Mucosa of descending colon (tissue), 3 donors: ENCODE measurements at regions not wholly inside any gene's neighbourhood (a gene's known extent, or its start where the extent isn't known, plus 50 kb on each side); places are given as distances from the start of the nearest gene placed in this dataset.
A peak's percentile ranks its signal among the peaks of the same experiment; 100 is the strongest.

Source experiments
- ATAC-seq: fragments of 200-7000 bp; cut with Tn5 transposase; one replicate; pipeline ENCODE4 v1.9.1; 2020; ENCODE audit warnings: mild to moderate bottlenecking, moderate library complexity
- DNase-seq, 3 donors: peaks; one replicate each; pipeline ENCODE4 v3.0.0-alpha.2; 2020
- H3K36me3 ChIP-seq: fragments of 200-600 bp; one replicate; pipeline ENCODE4 v1.8.0; 2021; ENCODE audit warnings: low read depth, mild to moderate bottlenecking
- H3K4me1 ChIP-seq: fragments of 200-600 bp; one replicate; pipeline ENCODE4 v1.8.0; 2021; ENCODE audit warnings: low read depth, mild to moderate bottlenecking
- H3K4me3 ChIP-seq: fragments of 200-600 bp; one replicate; pipeline ENCODE4 v1.8.0; 2021; ENCODE audit warnings: mild to moderate bottlenecking
- H3K9me3 ChIP-seq: fragments of 200-600 bp; one replicate; pipeline ENCODE4 v1.8.0; 2021; ENCODE audit warnings: mild to moderate bottlenecking
- CTCF ChIP-seq: fragments of 200-600 bp; IDR thresholded peaks from one replicate; pipeline ENCODE4 v1.8.0; 2022; ENCODE audit warnings: antibody characterized with exemption, mild to moderate bottlenecking
- intact Hi-C, 2 donors: fragments of 100-400 bp; cut with DNase I in 1 of 2; cut with micrococcal nuclease in 1 of 2; formaldehyde crosslinking; loops; one replicate each; pipeline versions ENCODE4 v1.11.0 to v1.11.1; 2022; cut with DNase I, micrococcal nuclease
- donor health status: DM: no; HTN: no; CAD: no; lungs with moderate emphysema.
- donor health status: DM: no; HTN: no; CAD: no.
- donor health status: DM: no; HTN: yes; CAD: no.

DNA sequence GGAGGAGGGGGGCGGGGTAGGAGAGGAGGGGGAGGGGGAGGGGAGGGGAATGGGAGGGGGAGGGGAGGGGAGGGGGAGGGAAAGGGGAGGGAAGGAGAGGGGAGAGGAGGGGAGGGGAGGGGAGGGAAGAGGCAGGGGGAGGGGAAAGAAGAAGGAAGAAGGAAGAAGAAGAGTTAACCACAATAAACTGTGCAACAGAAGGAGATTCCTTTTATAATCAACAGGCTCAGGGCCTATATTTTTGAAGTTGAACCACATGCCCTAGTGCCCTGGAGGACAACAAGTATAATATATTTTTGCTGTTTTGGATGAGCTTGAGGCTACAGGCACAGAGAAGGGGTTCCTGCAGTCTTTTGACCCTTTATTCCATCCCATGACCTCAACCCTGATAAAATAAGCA is 228.2 kb upstream of the IRF2BP2 start:
- ATAC-seq = peak; percentile 25
- TF ChIP-seq CTCF = no peak
- intact Hi-C loops = no loop called here

DNA sequence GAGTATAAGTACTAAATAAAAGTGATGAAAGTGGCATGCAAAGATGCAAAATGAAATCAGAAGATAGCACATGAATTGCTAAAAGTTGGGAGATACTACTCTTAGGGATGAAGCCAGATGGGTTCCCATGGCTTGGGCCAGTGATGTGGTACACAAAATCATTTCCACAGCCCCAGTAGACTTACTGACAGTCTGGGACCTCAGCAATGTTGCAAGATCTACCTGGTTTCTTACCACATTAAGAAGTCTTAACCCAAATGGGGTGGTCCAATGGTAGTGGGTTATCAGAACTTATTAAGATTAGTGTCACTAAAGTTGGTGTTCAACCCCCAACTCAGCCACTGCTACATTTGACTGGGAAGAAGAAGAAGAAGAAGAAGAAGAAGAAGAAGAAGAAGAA is 227.7 kb upstream of the IRF2BP2 start:
- Histone ChIP-seq H3K4me3 (no peak overlapping the region), H3K4me1 (peaks cover 4% of the 10 kb centered on the region), H3K9me3 (no peaks in the 10 kb centered on the region), H3K36me3 (no peaks in the 10 kb centered on the region)
- intact Hi-C loops = no loop called here
- no peak for ATAC-seq
- no peak for TF ChIP-seq CTCF
- no peak for DNase-seq

More for the DNA sequence above, 228.2 kb upstream of the IRF2BP2 start:
- Histone ChIP-seq H3K9me3 (no peaks in the 10 kb centered on the region), H3K4me3 (no peak overlapping the region), H3K4me1 (peaks cover 4% of the 10 kb centered on the region), H3K36me3 (no peaks in the 10 kb centered on the region)
- no peak for DNase-seq

DNA sequence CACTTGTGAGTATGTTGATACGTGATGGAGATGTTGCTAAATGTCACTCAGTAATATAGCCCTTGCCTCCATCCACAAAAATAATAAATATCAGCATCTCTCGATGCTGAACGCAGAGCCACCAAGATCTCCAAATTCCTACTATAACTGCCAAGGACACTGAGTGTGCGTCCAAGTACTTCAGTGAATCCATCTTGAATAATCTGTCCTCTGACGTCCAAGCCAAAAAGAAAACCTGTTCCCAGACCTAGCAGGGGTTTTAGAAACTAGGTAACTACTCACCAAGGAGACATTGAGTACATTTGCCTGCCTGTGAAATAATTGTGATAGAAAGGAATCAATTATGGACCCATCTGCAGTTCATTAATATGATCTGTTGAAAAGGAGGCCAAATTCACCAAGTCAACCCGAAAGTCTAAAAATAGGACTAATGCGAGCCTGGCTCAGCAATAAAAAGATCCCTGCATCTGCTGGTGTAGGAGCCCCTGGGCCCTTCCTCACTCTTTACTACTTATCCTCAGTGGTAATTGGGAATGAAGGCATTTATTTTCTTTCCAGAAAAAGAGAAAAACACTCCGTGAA is 226.9 kb upstream of the IRF2BP2 start:
- TF ChIP-seq CTCF = no peak
- H3K4me1 ChIP-seq = peaks cover 4% of the 10 kb centered on the region
- no peaks in the 10 kb centered on the region for H3K36me3 ChIP-seq
- DNase-seq (no peak), ATAC-seq (no peak)
- H3K9me3 ChIP-seq = no peaks in the 10 kb centered on the region
- H3K4me3 ChIP-seq = no peak overlapping the region
- intact Hi-C loops = no loop called here

GRCh38 chr1:234836045-234836681 is 226.2 kb upstream of the IRF2BP2 start:
- H3K4me3 ChIP-seq = no peak overlapping the region
- intact Hi-C loops = no loop called here
- H3K36me3 ChIP-seq = no peaks in the 10 kb centered on the region
- no peak for TF ChIP-seq CTCF
- DNase-seq = no peak
- H3K9me3 ChIP-seq = no peaks in the 10 kb centered on the region
- H3K4me1 ChIP-seq = peaks cover 4% of the 10 kb centered on the region
- peak; percentile 27 for ATAC-seq

GRCh38 chr1:234835239-234835638 is 225.3 kb upstream of the IRF2BP2 start:
- Histone ChIP-seq H3K9me3 (no peaks in the 10 kb centered on the region), H3K36me3 (no peaks in the 10 kb centered on the region), H3K4me1 (peaks cover 4% of the 10 kb centered on the region), H3K4me3 (no peak overlapping the region)
- no peak for DNase-seq
- peak; percentile 31 for ATAC-seq
- intact Hi-C loops = no loop called here
- no peak for TF ChIP-seq CTCF

DNA sequence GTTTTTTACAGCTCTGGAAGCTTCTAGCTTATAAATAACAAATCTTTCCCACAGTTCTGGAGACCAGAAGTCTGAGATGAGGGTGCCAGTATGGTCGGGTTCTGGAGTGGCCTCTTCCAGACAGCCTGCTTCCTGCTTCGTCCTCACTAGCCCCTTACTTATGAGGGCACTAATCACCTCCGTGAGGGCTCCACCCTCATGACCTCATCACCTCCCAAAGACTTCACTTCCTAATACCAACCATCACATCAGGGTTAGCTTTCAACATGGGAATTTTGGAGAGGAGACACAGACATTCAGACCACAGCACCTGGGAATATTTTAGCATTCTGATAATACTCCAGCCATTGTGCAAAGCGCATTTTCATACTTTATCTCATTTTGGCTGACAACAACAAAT is 223.7 kb upstream of the IRF2BP2 start:
- ATAC-seq (no peak), DNase-seq (no peak)
- Histone ChIP-seq H3K4me3 (no peak overlapping the region), H3K4me1 (peaks cover 4% of the 10 kb centered on the region), H3K9me3 (no peaks in the 10 kb centered on the region), H3K36me3 (no peaks in the 10 kb centered on the region)
- no peak for TF ChIP-seq CTCF
- intact Hi-C loops = no loop called here
